Osteocyte (in vitro differentiated cells): ENCODE measurements at regions not wholly inside any gene's neighbourhood (a gene's known extent, or its start where the extent isn't known, plus 50 kb on each side); places are given as distances from the start of the nearest gene placed in this dataset.
A peak's percentile ranks its signal among the peaks of the same experiment; 100 is the strongest.

Experiments
- DNase-seq: peaks from one replicate; pipeline ENCODE4 v3.0.0; 2021; ENCODE audit warnings: mixed read lengths; ENCODE audit not compliant: unreplicated experiment; ENCODE audit errors: extremely low spot score
- H3K27ac Mint-ChIP-seq: one replicate; pipeline ENCODE4 v1.8.0; 2021; ENCODE audit warnings: mild to moderate bottlenecking, mixed read lengths; ENCODE audit not compliant: unreplicated experiment
- H3K27me3 Mint-ChIP-seq: one replicate; pipeline ENCODE4 v1.8.0; 2021; ENCODE audit warnings: mixed read lengths; ENCODE audit not compliant: unreplicated experiment
- H3K36me3 Mint-ChIP-seq: one replicate; pipeline ENCODE4 v1.8.0; 2021; ENCODE audit warnings: mixed read lengths; ENCODE audit not compliant: unreplicated experiment
- H3K4me1 Mint-ChIP-seq: one replicate; pipeline ENCODE4 v1.8.0; 2021; ENCODE audit warnings: mixed read lengths; ENCODE audit not compliant: unreplicated experiment
- H3K4me3 Mint-ChIP-seq: one replicate; pipeline ENCODE4 v1.8.0; 2021; ENCODE audit warnings: mild to moderate bottlenecking, moderate library complexity, mixed read lengths; ENCODE audit not compliant: unreplicated experiment
- H3K9me3 Mint-ChIP-seq: one replicate; pipeline ENCODE4 v1.8.0; 2021; ENCODE audit warnings: mixed read lengths; ENCODE audit not compliant: unreplicated experiment
- TF ChIP-seq, protein P1 (sequence below): fragments of 200-600 bp; sonication (generic); IDR thresholded peaks from 2 replicates; pipeline ENCODE4 v1.5.0; 2021; ENCODE audit warnings: antibody characterized with exemption, mild to moderate bottlenecking, moderate library complexity

DNA sequence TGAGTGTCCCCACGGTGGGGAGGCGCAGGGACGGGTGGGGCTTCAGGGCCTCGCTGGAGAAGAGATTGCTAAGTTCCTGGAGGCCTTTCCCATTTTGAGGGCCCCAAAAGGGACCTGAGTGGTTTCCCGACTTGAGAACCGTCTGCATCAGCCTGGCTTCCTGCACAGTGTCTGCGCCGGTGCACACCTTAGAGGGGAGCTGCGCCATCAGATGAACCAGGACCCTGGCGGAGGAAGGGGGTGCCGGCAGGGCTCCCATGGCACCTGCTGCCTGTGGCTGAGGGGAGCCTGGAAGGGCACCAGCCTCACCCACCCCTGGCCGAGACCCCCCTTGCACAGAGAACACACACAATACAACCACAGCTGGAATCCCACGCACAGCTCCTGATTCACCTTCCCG, 465.1 kb upstream of the MYT1L start:
- H3K27me3 Mint-ChIP-seq, result no peaks in the 10 kb centered on the region
- no peaks in the 10 kb centered on the region for H3K36me3 Mint-ChIP-seq
- DNase-seq, result no peak
- no peak overlapping the region for H3K27ac Mint-ChIP-seq
- H3K9me3 Mint-ChIP-seq, result peaks cover 22% of the 10 kb centered on the region
- TF ChIP-seq, protein P1, sequence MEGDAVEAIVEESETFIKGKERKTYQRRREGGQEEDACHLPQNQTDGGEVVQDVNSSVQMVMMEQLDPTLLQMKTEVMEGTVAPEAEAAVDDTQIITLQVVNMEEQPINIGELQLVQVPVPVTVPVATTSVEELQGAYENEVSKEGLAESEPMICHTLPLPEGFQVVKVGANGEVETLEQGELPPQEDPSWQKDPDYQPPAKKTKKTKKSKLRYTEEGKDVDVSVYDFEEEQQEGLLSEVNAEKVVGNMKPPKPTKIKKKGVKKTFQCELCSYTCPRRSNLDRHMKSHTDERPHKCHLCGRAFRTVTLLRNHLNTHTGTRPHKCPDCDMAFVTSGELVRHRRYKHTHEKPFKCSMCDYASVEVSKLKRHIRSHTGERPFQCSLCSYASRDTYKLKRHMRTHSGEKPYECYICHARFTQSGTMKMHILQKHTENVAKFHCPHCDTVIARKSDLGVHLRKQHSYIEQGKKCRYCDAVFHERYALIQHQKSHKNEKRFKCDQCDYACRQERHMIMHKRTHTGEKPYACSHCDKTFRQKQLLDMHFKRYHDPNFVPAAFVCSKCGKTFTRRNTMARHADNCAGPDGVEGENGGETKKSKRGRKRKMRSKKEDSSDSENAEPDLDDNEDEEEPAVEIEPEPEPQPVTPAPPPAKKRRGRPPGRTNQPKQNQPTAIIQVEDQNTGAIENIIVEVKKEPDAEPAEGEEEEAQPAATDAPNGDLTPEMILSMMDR, result no peak
- H3K4me3 Mint-ChIP-seq, result no peak overlapping the region
- H3K4me1 Mint-ChIP-seq, result no peaks in the 10 kb centered on the region

DNA sequence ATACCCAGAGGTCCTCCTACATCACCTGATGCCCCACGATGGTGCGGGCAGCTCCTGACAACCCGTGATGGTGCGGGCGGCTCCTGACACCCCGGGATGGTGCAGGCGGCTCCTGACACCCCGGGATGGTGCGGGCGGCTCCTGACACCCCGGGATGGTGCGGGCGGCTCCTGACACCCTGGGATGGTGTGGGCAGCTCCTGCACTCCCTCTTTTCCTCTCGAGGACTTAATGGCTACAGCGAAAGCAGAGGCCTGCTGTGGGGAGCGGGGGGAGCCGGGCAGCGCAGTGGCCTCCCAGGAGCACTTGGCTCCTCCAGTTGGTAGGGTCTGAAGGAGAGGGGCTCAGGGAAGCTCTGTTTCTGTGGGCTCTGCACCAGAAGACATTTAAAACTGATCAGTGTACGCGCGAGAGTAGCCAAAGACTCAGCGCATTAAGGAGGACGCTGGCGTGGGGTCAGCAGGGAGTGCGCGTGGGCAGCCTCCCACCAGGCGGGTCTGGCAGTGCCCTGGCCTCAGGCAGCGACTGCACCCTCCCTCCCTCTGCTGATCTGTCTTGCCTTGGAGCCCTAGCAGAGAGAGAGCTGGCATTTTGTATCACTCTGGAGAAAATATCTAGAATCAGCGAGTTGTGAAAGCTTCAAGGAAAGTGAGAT, 464.5 kb upstream of the MYT1L start:
- no peak overlapping the region for H3K27ac Mint-ChIP-seq
- TF ChIP-seq, protein P1, result no peak

DNA sequence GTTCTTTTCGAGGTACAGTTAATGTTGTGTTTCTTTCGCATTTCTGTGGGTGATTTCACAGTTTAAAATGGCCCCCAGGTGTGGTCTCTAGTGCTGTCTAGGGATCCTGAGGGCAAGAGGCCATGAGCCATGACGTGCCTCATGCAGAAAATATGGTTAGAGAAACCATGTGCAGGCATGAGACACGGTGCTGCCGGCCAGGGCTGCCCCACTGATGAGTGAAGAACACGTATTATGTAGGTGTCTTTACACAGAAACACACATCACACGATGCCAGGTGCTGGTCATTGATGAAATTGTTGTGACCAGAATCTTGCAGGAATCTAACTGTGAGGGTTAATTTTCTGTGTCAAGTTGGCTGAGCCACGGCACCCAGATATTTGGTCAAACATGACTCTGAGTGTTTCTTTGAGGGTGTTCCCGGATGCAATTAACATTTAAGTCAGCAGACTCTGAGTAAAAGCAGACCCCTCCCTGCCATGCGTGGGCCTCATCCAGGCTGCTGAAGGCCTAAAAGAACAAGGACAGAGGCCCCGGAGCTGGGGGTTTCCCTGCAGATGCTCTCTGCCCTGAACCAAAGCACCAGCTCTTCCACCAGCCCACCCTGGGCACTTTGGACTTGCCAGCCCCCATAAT, 463.0 kb upstream of the MYT1L start:
- Mint-ChIP-seq H3K27ac (no peak overlapping the region), H3K4me1 (no peaks in the 10 kb centered on the region), H3K9me3 (peaks cover 33% of the 10 kb centered on the region), H3K4me3 (no peak overlapping the region), H3K27me3 (no peaks in the 10 kb centered on the region), H3K36me3 (no peaks in the 10 kb centered on the region)
- peak; percentile 70 for DNase-seq
- TF ChIP-seq, protein P1, result no peak

More for the DNA sequence above, 464.5 kb upstream of the MYT1L start:
- peaks cover 22% of the 10 kb centered on the region for H3K9me3 Mint-ChIP-seq
- H3K36me3 Mint-ChIP-seq, result no peaks in the 10 kb centered on the region
- H3K4me3 Mint-ChIP-seq, result no peak overlapping the region
- H3K27me3 Mint-ChIP-seq, result no peaks in the 10 kb centered on the region
- DNase-seq, result peak; percentile 80
- H3K4me1 Mint-ChIP-seq, result no peaks in the 10 kb centered on the region

DNA sequence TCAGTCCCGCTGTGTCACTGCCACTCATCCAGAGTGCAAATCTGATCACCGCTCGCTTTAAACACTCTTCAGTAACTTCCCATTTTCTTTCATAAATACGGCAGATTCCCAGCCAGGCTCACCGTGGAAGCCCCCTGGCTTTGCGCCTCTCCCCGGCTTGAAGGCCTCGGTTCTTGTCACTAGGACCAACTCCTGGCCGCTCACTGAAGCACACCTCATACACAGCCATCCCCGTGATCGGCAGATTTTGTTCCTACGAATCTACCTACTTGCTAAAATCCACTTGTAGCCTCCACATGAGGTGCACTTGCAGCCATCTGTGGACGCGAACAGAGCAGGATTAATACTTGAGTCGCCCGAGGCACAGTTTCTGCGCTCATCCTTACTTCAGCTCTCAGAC, 462.4 kb upstream of the MYT1L start:
- H3K4me3 Mint-ChIP-seq, result no peak overlapping the region
- H3K27me3 Mint-ChIP-seq, result no peaks in the 10 kb centered on the region
- H3K4me1 Mint-ChIP-seq, result no peaks in the 10 kb centered on the region
- no peaks in the 10 kb centered on the region for H3K36me3 Mint-ChIP-seq
- DNase-seq, result peak; percentile 69
- TF ChIP-seq, protein P1, result no peak
- peaks cover 33% of the 10 kb centered on the region for H3K9me3 Mint-ChIP-seq
- no peak overlapping the region for H3K27ac Mint-ChIP-seq

DNA sequence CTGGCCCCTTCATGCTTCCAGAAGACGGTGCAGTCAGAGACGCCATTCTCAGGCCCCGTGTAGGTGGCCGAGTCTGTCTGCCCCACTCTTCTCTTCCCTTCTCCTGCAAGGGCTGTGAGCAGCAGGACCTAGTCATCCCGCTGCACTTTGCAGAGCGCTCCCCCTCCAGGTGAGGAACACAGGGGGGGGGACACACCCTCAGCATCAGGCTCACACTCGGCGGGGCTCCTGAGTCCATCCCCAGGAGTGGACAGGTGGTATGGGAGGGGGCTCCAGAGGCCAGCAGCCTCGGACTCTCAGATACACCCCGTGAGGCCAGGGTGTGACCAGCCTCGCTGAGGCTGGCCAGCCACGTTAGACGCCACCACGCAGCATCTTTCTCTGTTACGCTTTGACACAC, 460.5 kb upstream of the MYT1L start:
- Mint-ChIP-seq H3K36me3 (no peaks in the 10 kb centered on the region), H3K27me3 (no peaks in the 10 kb centered on the region), H3K9me3 (peaks cover 33% of the 10 kb centered on the region), H3K27ac (no peak overlapping the region), H3K4me3 (no peak overlapping the region), H3K4me1 (no peaks in the 10 kb centered on the region)
- TF ChIP-seq, protein P1, result no peak
- no peak for DNase-seq
